ENCODE measurements at regions not wholly inside any gene's neighbourhood (a gene's known extent, or its start where the extent isn't known, plus 50 kb on each side); places are given as distances from the start of the nearest gene placed in this dataset.
A peak's percentile ranks its signal among the peaks of the same experiment; 100 is the strongest.

DNA sequence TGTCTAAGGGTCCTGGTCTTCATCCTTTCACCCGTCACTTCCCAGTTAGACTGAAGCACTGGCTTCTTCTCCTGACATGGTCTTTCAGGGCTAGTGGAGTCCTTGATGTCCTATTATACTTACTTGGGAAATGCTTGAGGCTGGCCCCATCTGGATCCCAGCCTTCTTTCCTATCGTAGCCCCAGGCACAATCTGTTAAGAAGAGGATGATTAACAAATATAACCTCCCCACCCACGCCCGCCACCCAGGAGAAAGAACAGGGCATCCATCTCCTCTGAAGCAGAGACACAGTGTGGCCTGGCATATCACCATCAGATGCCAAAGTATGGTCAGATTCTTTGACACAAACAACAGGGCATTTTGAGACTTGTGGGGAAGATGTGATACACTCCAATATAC is 530.1 kb downstream of the SOX11 start:
- Mint-ChIP-seq H3K4me3 (no peak overlapping the region), H3K27me3 (no peaks in the 10 kb centered on the region), H3K36me3 (no peaks in the 10 kb centered on the region), H3K9me3 (peaks cover 0 to 12% (median 8%) of the 10 kb centered on the region in 3 donors), H3K27ac (no peak overlapping the region), H3K4me1 (no peaks in the 10 kb centered on the region)
- H3K27ac ChIP-seq (ENCODE audit: low read length) = no peak overlapping the region
- H3K4me3 ChIP-seq (ENCODE audit: control insufficient read depth in 1 of 2, extremely low read depth in 1 of 2, low read length in 1 of 2) = no peak overlapping the region
- ChIA-PET CTCF (no interaction called here), POLR2A (no interaction called here)
- no peaks in the 10 kb centered on the region for H3K4me1 ChIP-seq (ENCODE audit: control insufficient read depth in 1 of 2, extremely low read depth in 1 of 2, insufficient read depth in 2 of 2, low read length in 2 of 2)
- H3K9me3 ChIP-seq = no peaks in the 10 kb centered on the region
- ATAC-seq (replicated peaks in 1 of 4) (no peak), DNase-seq (no peak)
- H3K36me3 ChIP-seq (ENCODE audit: control insufficient read depth in 2 of 2, extremely low read depth in 1 of 2, insufficient read depth in 1 of 2, low read length in 1 of 2) = no peaks in the 10 kb centered on the region
- H3K27me3 ChIP-seq (replicated peaks in 1 of 2; ENCODE audit: control insufficient read depth in 2 of 2, extremely low read depth in 1 of 2, insufficient read depth in 2 of 2, low read length in 1 of 2) = no peaks in the 10 kb centered on the region
- no CpG with 5 or more reads among the region's 4 CpGs for WGBS (ENCODE audit: insufficient coverage)

DNA sequence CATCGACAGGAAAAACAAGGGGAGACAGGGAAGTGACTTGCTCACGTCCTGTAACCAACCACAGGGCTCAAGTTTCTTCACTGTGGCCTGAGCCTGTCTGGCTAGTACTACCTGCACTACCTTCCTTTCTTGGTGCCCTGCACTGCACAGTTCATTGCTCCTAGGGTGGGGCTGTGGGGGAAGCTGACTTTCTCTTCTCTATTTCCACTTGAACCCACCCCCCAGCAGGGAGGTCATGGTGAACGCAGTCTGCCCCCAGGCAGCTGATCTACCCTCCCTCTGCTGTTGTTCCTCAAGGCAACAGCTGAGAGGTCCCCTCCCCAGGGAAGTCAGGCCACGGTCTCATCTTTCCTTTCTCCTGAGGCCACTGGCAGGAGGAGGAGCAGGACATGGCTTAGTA is 532.1 kb downstream of the SOX11 start:
- H3K4me1 Mint-ChIP-seq = no peaks in the 10 kb centered on the region
- Histone ChIP-seq H3K27me3 (replicated peaks in 1 of 2; ENCODE audit: control insufficient read depth in 2 of 2, extremely low read depth in 1 of 2, insufficient read depth in 2 of 2, low read length in 1 of 2) (no peaks in the 10 kb centered on the region), H3K9me3 (no peaks in the 10 kb centered on the region), H3K4me1 (ENCODE audit: control insufficient read depth in 1 of 2, extremely low read depth in 1 of 2, insufficient read depth in 2 of 2, low read length in 2 of 2) (no peaks in the 10 kb centered on the region), H3K27ac (ENCODE audit: low read length) (no peak overlapping the region), H3K36me3 (ENCODE audit: control insufficient read depth in 2 of 2, extremely low read depth in 1 of 2, insufficient read depth in 1 of 2, low read length in 1 of 2) (no peaks in the 10 kb centered on the region), H3K4me3 (ENCODE audit: control insufficient read depth in 1 of 2, extremely low read depth in 1 of 2, low read length in 1 of 2) (no peak overlapping the region)
- 20% methylated on average over 1 of the region's 4 CpGs for WGBS (ENCODE audit: insufficient coverage)
- H3K9me3 Mint-ChIP-seq = peaks cover 0 to 8% (median 4%) of the 10 kb centered on the region in 3 donors
- H3K27me3 Mint-ChIP-seq = no peaks in the 10 kb centered on the region
- H3K4me3 Mint-ChIP-seq = no peak overlapping the region
- POLR2A ChIA-PET = no interaction called here
- H3K27ac Mint-ChIP-seq = no peak overlapping the region
- peak in 1 of 4 experiments; percentile 31 for ATAC-seq (replicated peaks in 1 of 4)
- CTCF ChIA-PET = no interaction called here
- no peaks in the 10 kb centered on the region for H3K36me3 Mint-ChIP-seq
- DNase-seq = no peak

DNA sequence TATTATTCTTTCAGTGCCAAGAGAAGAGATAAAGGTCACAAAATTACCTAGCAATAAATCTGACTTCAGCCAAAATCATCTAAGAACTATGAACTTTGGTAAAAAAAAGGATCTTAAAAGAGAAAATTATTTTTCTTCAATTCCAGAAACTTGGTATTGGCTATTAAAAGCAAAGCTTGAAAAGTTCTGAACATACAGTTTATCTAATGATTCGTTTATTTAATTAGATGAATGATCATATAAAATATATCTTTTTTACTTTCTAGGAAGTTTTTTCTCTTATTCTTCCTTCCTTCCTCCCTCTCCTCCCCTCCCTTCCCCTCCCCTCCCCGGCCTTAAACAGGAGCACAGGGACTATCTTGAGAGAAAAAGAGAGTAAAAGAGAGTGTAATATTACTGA is 536.1 kb downstream of the SOX11 start:
- WGBS (ENCODE audit: insufficient coverage) = no CpG with 5 or more reads among the region's 2 CpGs
- no peaks in the 10 kb centered on the region for H3K27me3 Mint-ChIP-seq
- DNase-seq (no peak), ATAC-seq (replicated peaks in 1 of 4) (no peak)
- H3K4me3 ChIP-seq (ENCODE audit: control insufficient read depth in 1 of 2, extremely low read depth in 1 of 2, low read length in 1 of 2) = no peak overlapping the region
- H3K36me3 Mint-ChIP-seq = no peaks in the 10 kb centered on the region
- H3K27me3 ChIP-seq (replicated peaks in 1 of 2; ENCODE audit: control insufficient read depth in 2 of 2, extremely low read depth in 1 of 2, insufficient read depth in 2 of 2, low read length in 1 of 2) = no peaks in the 10 kb centered on the region
- no peaks in the 10 kb centered on the region for H3K36me3 ChIP-seq (ENCODE audit: control insufficient read depth in 2 of 2, extremely low read depth in 1 of 2, insufficient read depth in 1 of 2, low read length in 1 of 2)
- POLR2A ChIA-PET = no interaction called here
- H3K4me3 Mint-ChIP-seq = no peak overlapping the region
- no peaks in the 10 kb centered on the region for H3K4me1 ChIP-seq (ENCODE audit: control insufficient read depth in 1 of 2, extremely low read depth in 1 of 2, insufficient read depth in 2 of 2, low read length in 2 of 2)
- H3K27ac Mint-ChIP-seq = no peak overlapping the region
- no peak overlapping the region for H3K27ac ChIP-seq (ENCODE audit: low read length)
- CTCF ChIA-PET = no interaction called here
- peaks cover 2 to 5% (median 5%) of the 10 kb centered on the region in 3 donors for H3K9me3 Mint-ChIP-seq
- H3K9me3 ChIP-seq = no peaks in the 10 kb centered on the region
- no peaks in the 10 kb centered on the region for H3K4me1 Mint-ChIP-seq

DNA sequence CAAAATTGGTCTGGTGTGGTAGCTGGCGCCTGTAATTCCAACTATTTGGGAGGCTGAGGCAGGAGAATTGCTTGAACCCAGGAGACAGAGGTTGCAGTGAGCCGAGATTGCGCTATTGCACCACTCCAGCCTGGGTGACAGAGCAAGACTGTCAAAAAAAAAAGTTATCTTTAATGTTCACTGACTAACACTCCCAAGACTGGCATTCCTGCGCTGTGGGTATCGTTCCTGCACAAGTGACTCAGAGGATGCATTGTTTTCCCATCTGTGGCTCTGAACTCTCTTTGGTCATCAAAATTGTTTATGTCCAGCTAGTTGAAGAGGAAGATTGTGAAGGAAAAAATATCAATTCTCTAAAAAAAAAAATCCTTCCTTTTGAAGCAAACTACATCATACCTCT is 539.0 kb downstream of the SOX11 start:
- Histone ChIP-seq H3K9me3 (no peaks in the 10 kb centered on the region), H3K36me3 (ENCODE audit: control insufficient read depth in 2 of 2, extremely low read depth in 1 of 2, insufficient read depth in 1 of 2, low read length in 1 of 2) (no peaks in the 10 kb centered on the region), H3K4me1 (ENCODE audit: control insufficient read depth in 1 of 2, extremely low read depth in 1 of 2, insufficient read depth in 2 of 2, low read length in 2 of 2) (no peaks in the 10 kb centered on the region), H3K27ac (ENCODE audit: low read length) (no peak overlapping the region), H3K4me3 (ENCODE audit: control insufficient read depth in 1 of 2, extremely low read depth in 1 of 2, low read length in 1 of 2) (no peak overlapping the region), H3K27me3 (replicated peaks in 1 of 2; ENCODE audit: control insufficient read depth in 2 of 2, extremely low read depth in 1 of 2, insufficient read depth in 2 of 2, low read length in 1 of 2) (no peaks in the 10 kb centered on the region)
- POLR2A ChIA-PET = no interaction called here
- ATAC-seq (replicated peaks in 1 of 4) (no peak), DNase-seq (no peak)
- H3K9me3 Mint-ChIP-seq = peaks cover 0 to 5% (median 2%) of the 10 kb centered on the region in 3 donors
- no peaks in the 10 kb centered on the region for H3K36me3 Mint-ChIP-seq
- H3K27me3 Mint-ChIP-seq = no peaks in the 10 kb centered on the region
- no peaks in the 10 kb centered on the region for H3K4me1 Mint-ChIP-seq
- CTCF ChIA-PET = interaction anchor here in 1 of 2 donors (0.7 kb wide), 1 partner anchor 203 kb away, joined by 4 read pairs; no protein-coding TSS in a partner anchor
- 100% methylated on average over 1 of the region's 5 CpGs for WGBS (ENCODE audit: insufficient coverage)
- no peak overlapping the region for H3K4me3 Mint-ChIP-seq
- H3K27ac Mint-ChIP-seq = no peak overlapping the region

DNA sequence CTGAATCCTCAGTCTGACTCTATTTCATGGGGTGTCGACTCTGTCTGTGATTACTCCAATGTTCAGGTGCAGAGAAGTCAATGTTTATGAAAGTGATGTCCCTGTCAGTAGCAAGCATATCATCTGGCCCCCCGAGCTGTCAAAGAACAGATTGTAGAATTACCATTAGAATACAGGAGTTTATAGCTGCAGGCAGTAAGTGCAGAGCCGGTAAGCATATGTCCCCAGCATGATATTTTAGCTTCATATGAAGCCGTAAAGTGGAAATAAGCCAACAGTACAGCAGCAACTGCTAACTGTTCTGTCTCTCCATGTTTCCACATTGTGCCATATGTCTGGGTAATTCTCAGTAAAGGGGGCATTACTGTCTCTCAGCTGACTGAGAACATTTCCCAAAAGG is 541.8 kb downstream of the SOX11 start:
- POLR2A ChIA-PET = no interaction called here
- DNase-seq (no peak), ATAC-seq (replicated peaks in 1 of 4) (no peak)
- no peaks in the 10 kb centered on the region for H3K27me3 ChIP-seq (replicated peaks in 1 of 2; ENCODE audit: control insufficient read depth in 2 of 2, extremely low read depth in 1 of 2, insufficient read depth in 2 of 2, low read length in 1 of 2)
- no peaks in the 10 kb centered on the region for H3K9me3 ChIP-seq
- no peaks in the 10 kb centered on the region for H3K36me3 ChIP-seq (ENCODE audit: control insufficient read depth in 2 of 2, extremely low read depth in 1 of 2, insufficient read depth in 1 of 2, low read length in 1 of 2)
- Mint-ChIP-seq H3K9me3 (peaks cover 0 to 5% (median 4%) of the 10 kb centered on the region in 3 donors), H3K4me1 (no peaks in the 10 kb centered on the region), H3K27me3 (no peaks in the 10 kb centered on the region), H3K4me3 (no peak overlapping the region), H3K36me3 (no peaks in the 10 kb centered on the region), H3K27ac (no peak overlapping the region)
- no peak overlapping the region for H3K4me3 ChIP-seq (ENCODE audit: control insufficient read depth in 1 of 2, extremely low read depth in 1 of 2, low read length in 1 of 2)
- CTCF ChIA-PET = no interaction called here
- H3K4me1 ChIP-seq (ENCODE audit: control insufficient read depth in 1 of 2, extremely low read depth in 1 of 2, insufficient read depth in 2 of 2, low read length in 2 of 2) = no peaks in the 10 kb centered on the region
- no peak overlapping the region for H3K27ac ChIP-seq (ENCODE audit: low read length)
- 60% methylated on average over 1 of the region's 4 CpGs for WGBS (ENCODE audit: insufficient coverage)

DNA sequence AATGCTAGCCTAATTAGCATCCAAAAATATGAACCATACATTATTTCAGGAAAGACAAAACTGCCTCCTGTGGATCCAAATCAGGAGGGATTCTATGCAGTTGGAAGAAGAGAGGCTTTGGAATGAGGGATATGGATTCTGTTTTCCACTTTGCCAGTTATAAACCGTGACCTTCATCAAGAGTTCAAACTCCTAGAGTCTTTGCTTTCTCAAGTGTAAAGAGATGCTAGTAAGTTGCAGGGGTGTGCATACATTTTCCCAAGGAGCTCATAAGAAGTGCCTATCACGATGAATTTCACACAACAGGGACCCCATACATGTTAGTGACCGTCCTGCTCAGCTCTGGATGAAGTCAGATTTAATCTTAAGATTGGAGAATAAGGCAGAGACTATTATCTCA is 542.5 kb downstream of the SOX11 start:
- H3K36me3 Mint-ChIP-seq = no peaks in the 10 kb centered on the region
- H3K27ac ChIP-seq (ENCODE audit: low read length) = no peak overlapping the region
- ATAC-seq (replicated peaks in 1 of 4) (no peak), DNase-seq (no peak)
- no peak overlapping the region for H3K4me3 Mint-ChIP-seq
- ChIA-PET POLR2A (no interaction called here), CTCF (no interaction called here)
- H3K27me3 ChIP-seq (replicated peaks in 1 of 2; ENCODE audit: control insufficient read depth in 2 of 2, extremely low read depth in 1 of 2, insufficient read depth in 2 of 2, low read length in 1 of 2) = no peaks in the 10 kb centered on the region
- no peaks in the 10 kb centered on the region for H3K9me3 ChIP-seq
- no peak overlapping the region for H3K4me3 ChIP-seq (ENCODE audit: control insufficient read depth in 1 of 2, extremely low read depth in 1 of 2, low read length in 1 of 2)
- WGBS (ENCODE audit: insufficient coverage) = no CpG with 5 or more reads among the region's 3 CpGs
- no peaks in the 10 kb centered on the region for H3K27me3 Mint-ChIP-seq
- H3K36me3 ChIP-seq (ENCODE audit: control insufficient read depth in 2 of 2, extremely low read depth in 1 of 2, insufficient read depth in 1 of 2, low read length in 1 of 2) = no peaks in the 10 kb centered on the region
- H3K27ac Mint-ChIP-seq = no peak overlapping the region
- no peaks in the 10 kb centered on the region for H3K4me1 ChIP-seq (ENCODE audit: control insufficient read depth in 1 of 2, extremely low read depth in 1 of 2, insufficient read depth in 2 of 2, low read length in 2 of 2)
- H3K9me3 Mint-ChIP-seq = peaks cover 1 to 5% (median 4%) of the 10 kb centered on the region in 3 donors
- H3K4me1 Mint-ChIP-seq = no peaks in the 10 kb centered on the region

DNA sequence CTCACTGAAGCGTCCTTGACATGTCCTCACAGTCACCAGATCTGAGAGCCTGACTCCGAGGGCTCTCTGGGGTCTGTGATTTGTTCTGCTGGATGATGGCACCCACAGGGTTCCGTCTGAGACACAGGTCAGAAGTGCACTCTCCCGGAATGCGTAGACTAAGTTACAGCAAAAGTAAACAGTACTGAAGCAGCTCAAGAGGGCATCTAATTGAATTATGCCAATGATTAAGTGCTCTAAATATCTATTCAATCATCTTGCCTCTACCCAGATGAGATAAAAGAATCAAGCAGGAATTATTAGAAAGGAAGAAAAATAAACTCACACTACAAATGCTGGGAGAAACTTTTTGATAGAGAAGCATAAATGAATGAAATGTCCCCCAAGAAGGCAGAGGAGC is 544.1 kb downstream of the SOX11 start:
- ATAC-seq (replicated peaks in 1 of 4) = no peak
- WGBS (ENCODE audit: insufficient coverage) = 70% methylated on average over 2 of the region's 5 CpGs

More for the DNA sequence above, 544.1 kb downstream of the SOX11 start:
- Mint-ChIP-seq H3K27ac (no peak overlapping the region), H3K36me3 (no peaks in the 10 kb centered on the region), H3K4me3 (no peak overlapping the region), H3K9me3 (peaks cover 3 to 7% (median 4%) of the 10 kb centered on the region in 3 donors), H3K4me1 (no peaks in the 10 kb centered on the region), H3K27me3 (no peaks in the 10 kb centered on the region)
- Histone ChIP-seq H3K4me1 (ENCODE audit: control insufficient read depth in 1 of 2, extremely low read depth in 1 of 2, insufficient read depth in 2 of 2, low read length in 2 of 2) (no peaks in the 10 kb centered on the region), H3K9me3 (no peaks in the 10 kb centered on the region), H3K27ac (ENCODE audit: low read length) (no peak overlapping the region), H3K4me3 (ENCODE audit: control insufficient read depth in 1 of 2, extremely low read depth in 1 of 2, low read length in 1 of 2) (no peak overlapping the region), H3K27me3 (replicated peaks in 1 of 2; ENCODE audit: control insufficient read depth in 2 of 2, extremely low read depth in 1 of 2, insufficient read depth in 2 of 2, low read length in 1 of 2) (no peaks in the 10 kb centered on the region), H3K36me3 (ENCODE audit: control insufficient read depth in 2 of 2, extremely low read depth in 1 of 2, insufficient read depth in 1 of 2, low read length in 1 of 2) (no peaks in the 10 kb centered on the region)
- ChIA-PET POLR2A (interaction anchor here in 1 of 2 donors (0.6 kb wide), 1 partner anchor 44 kb away, joined by 4 read pairs; no protein-coding TSS in a partner anchor), CTCF (no interaction called here)
- DNase-seq = no peak
